Activated CD4-positive, alpha-beta T cell treated with anti-CD3 and anti-CD28 coated beads, Interleukin-2, amount 10 ng/mL, durations not matched to agents 24 days and 14 days (primary cell): ENCODE measurements at regions not wholly inside any gene's neighbourhood (a gene's known extent, or its start where the extent isn't known, plus 50 kb on each side); places are given as distances from the start of the nearest gene placed in this dataset.

Experiments used
- DNase-seq: peaks from one replicate; pipeline ENCODE4 v3.0.0; 2022
- H3K27ac Mint-ChIP-seq: one replicate; pipeline ENCODE4 v1.8.0; 2022; ENCODE audit warnings: mild to moderate bottlenecking, mixed read lengths
- H3K27me3 Mint-ChIP-seq: one replicate; pipeline ENCODE4 v1.8.0; 2022; ENCODE audit warnings: mixed read lengths
- H3K36me3 Mint-ChIP-seq: one replicate; pipeline ENCODE4 v1.8.0; 2022; ENCODE audit warnings: low read depth, mild to moderate bottlenecking, mixed read lengths
- H3K4me1 Mint-ChIP-seq: one replicate; pipeline ENCODE4 v1.8.0; 2021; ENCODE audit warnings: mixed read lengths
- H3K4me3 Mint-ChIP-seq: one replicate; pipeline ENCODE4 v1.8.0; 2022; ENCODE audit warnings: mild to moderate bottlenecking, moderate library complexity, mixed read lengths
- H3K9me3 Mint-ChIP-seq: one replicate; pipeline ENCODE4 v1.8.0; 2021; ENCODE audit warnings: mixed read lengths
- intact Hi-C: fragments of 100-400 bp; cut with micrococcal nuclease; formaldehyde crosslinking; loops from one replicate; pipeline ENCODE4 v1.15.1; 2023

DNA sequence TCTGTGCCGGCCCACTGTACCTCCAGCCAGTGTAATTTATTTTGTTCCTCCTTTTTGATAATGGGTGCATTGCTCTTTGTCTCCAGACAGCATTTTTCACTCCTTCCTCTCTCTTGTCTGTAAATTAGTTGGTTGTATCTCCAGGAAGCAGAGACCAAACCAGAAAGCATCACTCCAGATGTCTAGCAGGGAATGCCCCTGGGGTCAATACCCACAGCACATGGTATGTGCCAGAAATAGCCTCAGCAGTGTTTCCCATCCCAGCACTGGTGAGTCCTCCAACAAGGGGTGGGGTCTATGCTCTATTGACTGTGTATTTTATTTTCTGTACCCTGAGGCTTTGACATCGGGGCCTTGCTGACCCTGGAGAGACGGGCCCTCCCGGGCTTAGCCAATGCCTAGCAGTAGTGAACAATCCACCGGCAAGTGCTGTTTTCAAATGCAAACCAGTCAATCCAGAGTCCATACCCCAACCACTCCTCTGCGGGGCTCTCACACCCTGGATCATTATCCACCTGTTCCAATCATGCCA, 50.2 kb upstream of the FZD10 start:
- intact Hi-C loops = no loop called here
- H3K9me3 Mint-ChIP-seq = no peaks in the 10 kb centered on the region

More for the DNA sequence above, 50.2 kb upstream of the FZD10 start:
- DNase-seq = no peak
- H3K4me1 Mint-ChIP-seq = no peaks in the 10 kb centered on the region
- H3K36me3 Mint-ChIP-seq = no peaks in the 10 kb centered on the region
- no peak overlapping the region for H3K27ac Mint-ChIP-seq
- no peaks in the 10 kb centered on the region for H3K27me3 Mint-ChIP-seq
- H3K4me3 Mint-ChIP-seq = no peak overlapping the region
